ENCODE measurements at regions not wholly inside any gene's neighbourhood (a gene's known extent, or its start where the extent isn't known, plus 50 kb on each side); places are given as distances from the start of the nearest gene placed in this dataset.

DNA sequence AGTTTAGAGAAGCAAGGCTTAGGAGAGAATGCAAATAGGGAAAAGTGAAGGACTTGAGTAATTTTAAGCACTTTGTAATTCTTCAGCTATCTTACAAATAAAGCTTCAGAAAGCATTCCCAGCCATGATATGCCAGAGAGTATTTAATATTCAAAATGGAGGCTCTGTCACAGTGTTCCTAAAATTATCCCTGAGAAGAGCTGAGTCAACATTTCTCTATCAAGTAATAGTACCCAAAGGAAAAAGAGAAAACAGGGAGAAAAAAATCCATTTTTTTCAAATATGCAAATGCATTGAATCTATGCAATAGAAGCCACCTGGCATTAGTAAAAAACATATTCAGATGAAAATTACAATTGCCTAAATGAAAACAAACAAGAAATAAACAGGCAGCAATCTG, 392.6 kb upstream of the FAM174A start:
- TF ChIP-seq, protein P1, sequence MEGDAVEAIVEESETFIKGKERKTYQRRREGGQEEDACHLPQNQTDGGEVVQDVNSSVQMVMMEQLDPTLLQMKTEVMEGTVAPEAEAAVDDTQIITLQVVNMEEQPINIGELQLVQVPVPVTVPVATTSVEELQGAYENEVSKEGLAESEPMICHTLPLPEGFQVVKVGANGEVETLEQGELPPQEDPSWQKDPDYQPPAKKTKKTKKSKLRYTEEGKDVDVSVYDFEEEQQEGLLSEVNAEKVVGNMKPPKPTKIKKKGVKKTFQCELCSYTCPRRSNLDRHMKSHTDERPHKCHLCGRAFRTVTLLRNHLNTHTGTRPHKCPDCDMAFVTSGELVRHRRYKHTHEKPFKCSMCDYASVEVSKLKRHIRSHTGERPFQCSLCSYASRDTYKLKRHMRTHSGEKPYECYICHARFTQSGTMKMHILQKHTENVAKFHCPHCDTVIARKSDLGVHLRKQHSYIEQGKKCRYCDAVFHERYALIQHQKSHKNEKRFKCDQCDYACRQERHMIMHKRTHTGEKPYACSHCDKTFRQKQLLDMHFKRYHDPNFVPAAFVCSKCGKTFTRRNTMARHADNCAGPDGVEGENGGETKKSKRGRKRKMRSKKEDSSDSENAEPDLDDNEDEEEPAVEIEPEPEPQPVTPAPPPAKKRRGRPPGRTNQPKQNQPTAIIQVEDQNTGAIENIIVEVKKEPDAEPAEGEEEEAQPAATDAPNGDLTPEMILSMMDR (IDR thresholded peaks at IDR 0.05): no peak
- TF ChIP-seq ATF1 (CRISPR knock-in tag; IDR thresholded peaks at IDR 0.05) (no peak), CREM (CRISPR knock-in tag; IDR thresholded peaks at IDR 0.05) (no peak)
- TF ChIP-seq, protein P2, sequence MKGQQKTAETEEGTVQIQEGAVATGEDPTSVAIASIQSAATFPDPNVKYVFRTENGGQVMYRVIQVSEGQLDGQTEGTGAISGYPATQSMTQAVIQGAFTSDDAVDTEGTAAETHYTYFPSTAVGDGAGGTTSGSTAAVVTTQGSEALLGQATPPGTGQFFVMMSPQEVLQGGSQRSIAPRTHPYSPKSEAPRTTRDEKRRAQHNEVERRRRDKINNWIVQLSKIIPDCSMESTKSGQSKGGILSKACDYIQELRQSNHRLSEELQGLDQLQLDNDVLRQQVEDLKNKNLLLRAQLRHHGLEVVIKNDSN (CRISPR knock-in tag; IDR thresholded peaks at IDR 0.05): no peak

Data from WTC11 (cell line).